Lung (tissue), 11 donors: ENCODE measurements at regions not wholly inside any gene's neighbourhood (a gene's known extent, or its start where the extent isn't known, plus 50 kb on each side); places are given as distances from the start of the nearest gene placed in this dataset.

Experiments
- ATAC-seq: fragments of 200-7000 bp; cut with Tn5 transposase; one replicate; pipeline ENCODE4 v1.9.1; 2020; ENCODE audit warnings: moderate number of reproducible peaks; ENCODE audit not compliant: insufficient read depth, low FRiP score
- DNase-seq, 3 donors: peaks; one replicate each; pipeline ENCODE4 v3.0.0-alpha.2; 2013 to 2017
- H3K27ac ChIP-seq, 2 donors: one replicate each; pipeline ENCODE4 v1.5.1; 2013; ENCODE audit warnings: mild to moderate bottlenecking in 2 of 2, moderate library complexity in 2 of 2, control low read depth in 1 of 2, inconsistent platforms in 1 of 2, low read depth in 1 of 2, low read length in 1 of 2
- H3K27me3 ChIP-seq, 3 donors: one replicate each; pipeline ENCODE4 v1.5.1; 2013; ENCODE audit warnings: low read length in 2 of 3; ENCODE audit not compliant: control insufficient read depth in 3 of 3, insufficient read depth in 3 of 3
- H3K36me3 ChIP-seq, 4 donors: one replicate each; pipeline ENCODE4 v1.5.1; 2013; ENCODE audit warnings: low read length in 4 of 4, mild to moderate bottlenecking in 1 of 4, moderate library complexity in 1 of 4; ENCODE audit not compliant: control insufficient read depth in 4 of 4, insufficient read depth in 4 of 4
- H3K4me1 ChIP-seq, 5 donors: one replicate each; pipeline ENCODE4 v1.5.1; 2013; ENCODE audit warnings: low read length in 5 of 5, mild to moderate bottlenecking in 2 of 5, moderate library complexity in 1 of 5; ENCODE audit not compliant: control insufficient read depth in 5 of 5, insufficient read depth in 5 of 5
- H3K4me3 ChIP-seq: one replicate; pipeline ENCODE4 v1.5.1; 2013; ENCODE audit warnings: mild to moderate bottlenecking, control low read depth, moderate library complexity
- H3K9ac ChIP-seq, 2 donors: one replicate each; pipeline ENCODE4 v1.5.1; 2013; ENCODE audit warnings: low read length in 2 of 2, control low read depth in 1 of 2; ENCODE audit not compliant: insufficient read depth in 1 of 2
- H3K9me3 ChIP-seq, 4 donors: one replicate each; pipeline ENCODE4 v1.5.1; 2013; ENCODE audit warnings: low read length in 3 of 4, mild to moderate bottlenecking in 1 of 4, moderate library complexity in 1 of 4; ENCODE audit not compliant: control insufficient read depth in 4 of 4, insufficient read depth in 3 of 4
- WGBS, 2 donors: extraction: QIAGEN DNeasy Blood & Tissue Kit; methylation state at CpG; one replicate each; pipeline ENCODE4 v1.1.7; 2013; 5-methylcytosine and 5-hydroxymethylcytosine counted together
- TF ChIP-seq, protein P1 (sequence below): IDR thresholded peaks from 2 replicates; pipeline ENCODE4 v1.5.1; 2012; ENCODE audit warnings: mild to moderate bottlenecking; ENCODE audit errors: control extremely low read depth, extremely low read depth
- donor health status: control.
- donor health status: control.
- donor health status: Bipolar disorder and iron deficiency.
- donor health status: healthy.
- donor health status: DM: yes; HTN: yes; CAD: no.

DNA sequence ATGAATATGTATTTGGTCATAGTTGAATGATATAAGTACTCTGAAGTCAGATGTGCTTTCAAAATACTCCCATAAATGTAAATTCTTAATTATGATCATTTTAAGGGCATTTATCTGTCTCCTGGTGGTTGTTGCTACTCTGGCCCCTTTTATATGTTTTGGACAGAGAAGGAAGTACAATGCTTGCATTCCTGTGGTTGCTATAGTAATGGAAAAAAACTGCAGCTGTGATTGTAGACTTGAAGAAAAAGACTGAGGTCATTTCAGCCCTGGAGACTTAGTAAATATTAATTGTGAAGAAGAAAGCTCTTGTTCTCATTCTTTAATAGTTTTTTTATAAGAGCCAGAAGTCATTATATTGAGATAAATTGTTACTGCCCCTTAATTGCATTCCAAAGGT, 70.2 kb upstream of the FERD3L start:
- Histone ChIP-seq H3K4me3 (no peak overlapping the region), H3K9ac (no peak overlapping the region), H3K4me1 (peaks cover 0 to 8% (median 0%) of the 10 kb centered on the region in 5 donors), H3K27me3 (no peaks in the 10 kb centered on the region), H3K9me3 (no peaks in the 10 kb centered on the region), H3K27ac (no peak overlapping the region), H3K36me3 (no peaks in the 10 kb centered on the region)
- TF ChIP-seq, protein P1, sequence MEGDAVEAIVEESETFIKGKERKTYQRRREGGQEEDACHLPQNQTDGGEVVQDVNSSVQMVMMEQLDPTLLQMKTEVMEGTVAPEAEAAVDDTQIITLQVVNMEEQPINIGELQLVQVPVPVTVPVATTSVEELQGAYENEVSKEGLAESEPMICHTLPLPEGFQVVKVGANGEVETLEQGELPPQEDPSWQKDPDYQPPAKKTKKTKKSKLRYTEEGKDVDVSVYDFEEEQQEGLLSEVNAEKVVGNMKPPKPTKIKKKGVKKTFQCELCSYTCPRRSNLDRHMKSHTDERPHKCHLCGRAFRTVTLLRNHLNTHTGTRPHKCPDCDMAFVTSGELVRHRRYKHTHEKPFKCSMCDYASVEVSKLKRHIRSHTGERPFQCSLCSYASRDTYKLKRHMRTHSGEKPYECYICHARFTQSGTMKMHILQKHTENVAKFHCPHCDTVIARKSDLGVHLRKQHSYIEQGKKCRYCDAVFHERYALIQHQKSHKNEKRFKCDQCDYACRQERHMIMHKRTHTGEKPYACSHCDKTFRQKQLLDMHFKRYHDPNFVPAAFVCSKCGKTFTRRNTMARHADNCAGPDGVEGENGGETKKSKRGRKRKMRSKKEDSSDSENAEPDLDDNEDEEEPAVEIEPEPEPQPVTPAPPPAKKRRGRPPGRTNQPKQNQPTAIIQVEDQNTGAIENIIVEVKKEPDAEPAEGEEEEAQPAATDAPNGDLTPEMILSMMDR = no peak
- DNase-seq (peak in 2 of 3 donors; percentile 72 to 76), ATAC-seq (no peak)

DNA sequence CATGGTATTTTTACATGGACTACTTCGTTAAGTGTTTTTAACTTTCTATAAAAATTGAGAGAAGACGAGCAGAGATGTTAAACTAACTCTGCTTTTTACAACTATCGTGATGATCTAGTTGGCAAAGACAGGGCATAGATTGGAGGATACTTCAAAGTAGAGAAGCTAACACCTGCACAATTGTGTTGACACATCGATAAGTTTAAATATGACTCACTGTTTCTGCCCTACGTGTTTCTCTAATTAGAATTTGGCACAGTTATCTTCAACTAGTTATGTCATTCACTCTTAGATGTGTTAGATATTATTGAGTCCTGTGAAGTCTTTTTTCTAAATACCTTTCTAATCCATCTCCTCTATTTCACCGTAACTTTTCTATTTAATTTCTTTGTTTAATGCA, 68.5 kb upstream of the FERD3L start:
- no peaks in the 10 kb centered on the region for H3K9me3 ChIP-seq
- no peaks in the 10 kb centered on the region for H3K27me3 ChIP-seq
- peaks cover 0 to 15% (median 0%) of the 10 kb centered on the region in 5 donors for H3K4me1 ChIP-seq
- no peak for ATAC-seq
- no peak overlapping the region for H3K9ac ChIP-seq
- no peak for DNase-seq
- H3K27ac ChIP-seq = no peak overlapping the region
- H3K4me3 ChIP-seq = no peak overlapping the region
- WGBS, 2 donors = 68 to 83% methylated on average over 6 of the region's 6 CpGs
- H3K36me3 ChIP-seq = no peaks in the 10 kb centered on the region
- TF ChIP-seq, protein P1 = no peak

DNA sequence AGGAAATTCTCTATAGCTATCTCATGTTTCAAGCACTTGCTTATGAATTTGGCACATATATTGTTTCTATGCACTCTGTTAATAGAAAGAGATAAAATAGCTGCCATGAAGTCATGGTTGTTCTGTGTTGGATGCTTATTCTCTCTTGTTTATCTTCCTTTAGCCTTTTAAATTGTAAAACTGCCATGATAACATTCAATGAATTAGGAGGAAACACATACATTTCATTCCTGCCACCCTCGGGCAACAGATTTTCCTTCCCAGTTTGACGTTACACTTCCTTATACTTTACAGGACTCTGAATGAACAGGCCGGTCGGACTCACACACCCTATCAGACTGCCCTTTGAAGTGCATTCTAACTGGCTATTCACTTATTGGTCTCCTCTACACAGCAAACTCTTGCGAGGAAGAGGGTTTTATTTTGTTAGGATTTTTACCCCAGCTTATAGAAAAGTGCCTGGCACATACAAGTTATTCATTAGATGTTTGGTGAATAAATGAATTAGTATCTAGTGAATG, 65.7 kb upstream of the FERD3L start:
- no peaks in the 10 kb centered on the region for H3K36me3 ChIP-seq
- TF ChIP-seq, protein P1 = no peak
- H3K27ac ChIP-seq = no peak overlapping the region
- peak; percentile 14 to 32 (median 29) for DNase-seq
- ATAC-seq = no peak
- no peak overlapping the region for H3K9ac ChIP-seq
- WGBS, 2 donors = 33 to 56% methylated on average over 5 of the region's 5 CpGs
- peaks cover 0 to 15% (median 0%) of the 10 kb centered on the region in 5 donors for H3K4me1 ChIP-seq
- H3K27me3 ChIP-seq = no peaks in the 10 kb centered on the region
- no peaks in the 10 kb centered on the region for H3K9me3 ChIP-seq
- H3K4me3 ChIP-seq = no peak overlapping the region

DNA sequence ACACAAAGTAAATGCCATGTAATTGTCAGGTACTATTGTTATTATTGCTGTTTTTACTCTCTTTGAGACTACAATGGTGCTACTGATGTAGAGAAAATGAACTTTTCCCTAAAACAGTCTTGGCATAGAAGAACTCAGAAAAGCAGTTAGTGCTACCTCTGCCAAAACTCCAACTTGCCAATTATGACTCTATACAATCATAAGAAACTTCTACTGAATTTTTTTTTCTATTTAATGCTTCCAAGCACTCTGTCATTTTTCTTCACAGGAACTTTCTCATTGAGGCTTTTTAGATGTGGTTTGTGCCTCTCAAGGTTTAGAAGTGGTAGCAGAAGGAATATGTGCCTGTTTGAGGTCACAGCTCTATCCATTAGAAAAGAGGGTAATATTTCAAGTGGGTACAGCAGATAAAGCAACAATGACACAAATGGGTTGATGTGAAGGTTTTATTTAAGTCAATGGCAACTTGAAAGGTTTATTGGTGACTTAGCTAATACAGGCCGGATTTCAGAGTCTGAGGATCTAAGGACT, 64.0 kb upstream of the FERD3L start:
- ATAC-seq = no peak
- 74 to 82% methylated on average over 1 of the region's 1 CpG for WGBS, 2 donors

More for the DNA sequence above, 64.0 kb upstream of the FERD3L start:
- Histone ChIP-seq H3K4me1 (peaks cover 0 to 15% (median 0%) of the 10 kb centered on the region in 5 donors), H3K4me3 (no peak overlapping the region), H3K9ac (no peak overlapping the region), H3K27ac (no peak overlapping the region), H3K27me3 (no peaks in the 10 kb centered on the region), H3K36me3 (no peaks in the 10 kb centered on the region), H3K9me3 (no peaks in the 10 kb centered on the region)
- TF ChIP-seq, protein P1 = no peak
- peak in 2 of 3 donors; percentile 16 to 48 for DNase-seq
